ENCODE measurements at regions not wholly inside any gene's neighbourhood (a gene's known extent, or its start where the extent isn't known, plus 50 kb on each side); places are given as distances from the start of the nearest gene placed in this dataset.
"Not testable (repeated sequence)": the region's sequence is repeated elsewhere in the genome, so short reads cannot be mapped to it uniquely, and the experiment has no call there.

DNA sequence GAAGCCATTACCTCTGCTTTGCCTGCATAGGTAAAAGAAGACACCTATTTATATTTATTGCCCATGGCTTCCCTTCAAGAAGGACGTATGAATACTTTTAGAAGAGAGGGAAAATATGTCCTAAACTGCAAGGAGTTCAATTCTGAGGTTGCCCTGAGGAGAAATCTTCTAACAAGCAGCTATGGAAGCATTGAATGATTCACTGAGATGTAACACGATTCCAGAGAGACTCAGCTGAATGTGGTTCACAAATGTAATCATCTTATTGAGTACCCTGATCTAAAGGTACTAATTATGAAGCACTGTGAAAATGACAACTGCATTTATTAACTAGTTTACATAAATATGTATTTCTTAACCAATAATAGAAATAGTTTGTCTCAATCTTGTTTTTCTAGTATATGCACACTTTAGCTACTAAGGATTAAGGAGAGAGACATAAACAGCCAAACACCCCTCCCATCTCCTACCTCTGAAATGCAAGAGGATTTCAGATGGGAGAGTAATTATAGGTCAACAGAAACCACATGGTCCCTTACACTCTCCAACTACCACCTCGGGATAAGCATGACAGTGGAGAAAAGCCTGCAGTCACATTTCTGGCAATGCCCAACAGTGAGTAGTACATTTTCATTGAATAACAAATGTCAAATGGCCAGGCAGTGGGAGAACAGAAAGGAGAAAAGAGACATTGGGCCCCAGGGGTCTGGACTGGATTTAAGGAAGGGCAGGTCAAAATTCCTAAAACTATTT lies 506.2 kb upstream of the IL12A start:
- no peak for DNase-seq

DNA sequence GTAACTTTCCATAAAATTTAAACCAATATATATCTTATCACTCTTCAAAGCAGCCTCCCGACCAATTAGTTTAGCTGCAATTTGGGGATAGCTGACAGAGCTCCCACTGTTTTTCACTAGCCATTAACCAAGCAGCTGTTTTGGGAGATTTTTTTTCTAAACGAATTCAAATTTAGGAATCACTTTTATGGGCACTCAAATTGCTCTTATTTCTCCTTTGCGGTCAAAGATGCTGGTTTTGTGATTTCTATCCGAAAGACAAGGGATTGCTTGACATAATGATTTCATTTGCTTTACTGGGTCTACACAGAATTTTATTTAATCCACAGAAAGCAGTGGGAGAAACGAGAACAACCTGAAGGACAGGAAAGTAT lies 505.7 kb upstream of the IL12A start:
- no peak for DNase-seq

DNA sequence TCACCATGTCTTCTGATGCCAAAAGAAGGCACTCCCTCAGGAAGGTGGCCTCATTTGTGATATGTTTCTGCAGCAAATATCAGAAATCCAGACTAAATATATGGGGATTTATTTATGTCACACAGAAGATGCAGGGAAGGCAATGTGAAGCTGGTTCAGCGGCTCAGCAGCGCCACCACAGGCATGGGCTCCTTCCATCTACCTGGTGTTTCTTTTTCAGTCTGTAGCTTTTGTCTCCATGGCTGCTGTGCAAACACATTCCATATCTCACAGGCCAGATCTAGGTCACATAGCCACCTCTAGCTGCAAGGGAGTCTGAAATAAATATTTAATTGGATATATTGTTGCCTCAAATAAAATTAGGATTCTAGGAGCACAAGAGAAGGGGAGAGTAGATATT lies 502.1 kb upstream of the IL12A start:
- DNase-seq, result no peak

DNA sequence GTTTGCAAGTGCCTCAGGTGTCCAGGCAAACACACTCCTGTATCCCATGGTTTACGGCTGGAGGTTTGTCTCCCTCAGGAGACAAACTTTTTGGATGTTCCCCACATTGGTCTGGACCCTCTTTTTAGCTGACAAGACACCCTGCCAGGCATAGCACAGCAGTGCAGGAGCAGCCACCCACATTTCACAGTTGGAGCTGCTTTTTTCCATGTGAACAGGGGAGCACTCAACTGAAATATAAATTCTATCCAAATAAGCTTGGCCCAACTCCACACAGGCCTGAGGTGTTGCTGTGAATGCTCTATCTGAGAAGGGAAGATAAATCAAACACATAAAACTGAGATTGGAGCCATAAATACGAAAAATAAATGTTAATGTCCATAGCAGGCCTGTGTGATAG lies 501.3 kb upstream of the IL12A start:
- no peak for DNase-seq

DNA sequence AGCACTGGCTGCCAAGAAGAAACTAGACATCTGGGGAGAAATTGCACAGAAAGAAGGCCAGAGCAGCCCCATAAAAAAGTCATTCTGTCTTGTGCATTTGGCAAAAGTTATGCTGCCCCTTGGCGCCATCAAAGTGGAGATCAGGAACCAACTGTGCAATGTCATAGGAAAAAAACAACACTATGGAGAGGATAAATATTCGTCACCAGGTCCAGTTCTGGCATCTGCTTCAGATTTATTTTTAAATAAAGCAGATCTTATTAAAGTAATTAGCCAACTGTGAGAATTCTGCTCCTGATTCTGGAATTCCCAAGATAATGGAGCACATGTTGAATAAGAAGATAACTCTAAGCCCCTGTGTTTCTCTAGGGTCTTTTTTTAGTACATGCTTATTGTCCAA lies 500.0 kb upstream of the IL12A start:
- DNase-seq, result no peak

DNA sequence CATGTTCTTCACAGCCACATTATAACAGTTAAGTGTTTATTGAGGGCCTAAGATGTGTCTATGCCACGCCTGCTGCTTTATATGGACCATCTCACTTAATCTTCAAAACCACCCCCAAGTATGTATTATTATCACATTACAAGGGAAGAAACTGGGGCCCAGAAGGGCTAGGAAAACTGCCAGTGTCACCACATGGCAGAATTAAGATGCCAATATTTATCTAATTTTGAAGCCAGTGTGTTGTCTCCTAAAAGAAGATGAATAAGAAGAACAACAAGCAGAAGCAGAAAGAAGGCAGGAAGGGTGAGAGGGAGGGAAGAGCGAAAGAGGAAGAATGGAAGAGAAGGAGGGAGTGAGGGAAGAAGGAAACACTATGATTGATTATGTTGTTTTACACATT lies 491.3 kb upstream of the IL12A start:
- no peak for DNase-seq

DNA sequence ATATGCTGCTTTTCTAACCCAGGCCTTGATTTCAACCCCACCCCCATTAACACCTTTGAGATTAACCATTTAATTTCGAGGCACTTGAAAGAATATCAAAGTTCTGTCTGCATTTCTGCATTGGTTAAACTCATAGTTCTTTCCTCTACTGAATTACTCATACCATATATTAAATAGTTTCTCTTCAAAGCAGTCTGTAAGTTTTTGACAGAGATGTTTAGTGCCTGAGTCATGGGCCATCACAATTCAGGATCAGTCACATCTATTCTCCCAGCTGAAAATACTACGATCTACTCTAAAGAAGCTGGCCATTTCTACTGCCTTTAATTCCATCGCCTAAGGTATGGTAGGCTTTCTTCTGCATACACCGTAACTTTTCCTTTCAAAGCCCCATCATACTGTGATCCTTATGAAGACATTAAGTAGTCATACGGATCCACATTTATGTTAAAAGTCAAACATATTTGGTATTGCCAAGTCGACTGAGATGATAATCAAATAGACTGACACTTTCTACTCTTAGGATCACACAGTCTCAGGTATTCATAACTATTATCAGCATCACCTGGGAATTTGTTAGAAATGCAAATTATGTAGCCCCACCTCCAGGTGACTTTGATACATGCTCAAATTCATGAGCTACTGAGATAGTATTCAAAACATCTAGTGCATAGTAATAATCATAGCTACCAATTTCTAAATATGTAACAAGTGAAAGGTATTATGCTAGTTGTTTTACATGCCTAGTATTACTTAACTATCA lies 489.4 kb upstream of the IL12A start:
- DNase-seq, result no peak

DNA sequence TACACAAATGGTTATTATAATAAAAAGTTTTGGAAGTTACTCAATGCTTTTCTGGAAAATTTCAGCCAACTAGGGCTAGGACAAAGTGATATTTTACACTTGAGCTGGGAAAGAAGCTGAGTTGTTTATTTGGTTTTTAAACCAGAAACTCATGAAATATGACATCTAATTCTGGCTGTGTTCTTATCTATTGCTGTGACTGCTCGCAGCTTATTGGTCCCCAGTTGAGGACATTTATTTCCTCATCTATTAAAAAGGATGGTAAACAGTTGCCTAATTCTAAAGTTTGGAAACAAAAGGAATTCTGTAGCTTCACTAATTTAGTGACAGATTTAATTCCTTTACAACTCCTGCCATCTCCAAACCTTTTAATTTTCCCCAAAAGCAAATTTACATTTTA lies 487.6 kb upstream of the IL12A start:
- DNase-seq, result no peak

DNA sequence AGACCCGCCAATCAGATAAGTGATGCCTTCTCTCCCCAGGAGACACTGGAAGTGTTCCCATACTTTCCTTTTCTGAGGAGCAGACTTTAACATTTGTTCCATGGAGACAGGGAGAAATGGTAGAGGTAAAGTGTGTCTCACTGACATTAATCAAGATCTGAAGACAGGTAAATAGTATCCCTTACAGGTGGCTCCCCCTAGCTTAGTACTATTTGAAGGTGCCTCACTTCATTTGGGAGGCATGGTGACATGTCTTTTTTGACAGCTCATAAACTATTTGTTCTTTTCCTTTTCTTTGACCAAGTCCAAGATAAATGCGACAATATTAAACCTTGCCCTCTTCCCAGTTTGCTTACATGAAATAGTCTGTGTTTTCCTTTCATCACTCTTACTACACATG lies 485.6 kb upstream of the IL12A start:
- DNase-seq, result no peak

DNA sequence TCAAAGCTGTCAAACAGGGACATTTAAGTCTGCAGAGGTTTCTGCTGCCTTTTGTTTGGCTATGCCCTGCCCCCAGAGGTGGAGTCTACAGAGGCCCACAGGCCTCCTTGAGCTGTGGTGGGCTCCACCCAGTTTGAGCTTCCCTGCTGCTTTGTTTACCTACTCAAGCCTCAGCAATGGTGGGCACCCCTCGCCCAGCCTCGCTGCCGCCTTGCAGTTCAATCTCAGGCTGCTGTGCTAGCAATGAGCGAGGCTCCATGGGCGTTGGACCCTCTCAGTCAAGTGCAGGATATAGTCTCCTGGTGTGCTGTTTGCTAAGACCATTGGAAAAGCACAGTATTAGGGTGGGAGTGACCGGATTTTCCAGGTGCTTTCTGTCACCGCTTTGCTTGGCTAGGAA lies 477.6 kb upstream of the IL12A start:
- not testable (repeated sequence) for DNase-seq

DNA sequence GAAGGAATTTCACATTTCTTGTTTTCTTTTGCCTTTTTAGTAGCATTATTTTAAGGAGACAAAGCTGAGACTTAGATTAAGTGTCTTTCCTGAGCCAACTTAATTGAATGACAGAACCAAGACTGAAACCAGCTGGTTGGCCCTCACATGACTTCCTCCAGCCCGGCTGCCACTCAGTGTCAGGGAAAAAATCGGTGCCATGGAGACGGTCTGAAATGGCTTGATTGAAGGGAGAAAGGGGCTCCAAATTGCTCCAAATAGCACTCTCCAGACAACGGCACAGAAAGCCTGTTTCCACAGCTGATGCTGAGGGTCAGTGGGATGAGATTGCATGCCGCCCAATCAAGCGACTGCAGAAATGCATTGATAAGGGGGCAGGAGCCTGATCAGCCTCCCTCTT lies 475.2 kb upstream of the IL12A start:
- no peak for DNase-seq

DNA sequence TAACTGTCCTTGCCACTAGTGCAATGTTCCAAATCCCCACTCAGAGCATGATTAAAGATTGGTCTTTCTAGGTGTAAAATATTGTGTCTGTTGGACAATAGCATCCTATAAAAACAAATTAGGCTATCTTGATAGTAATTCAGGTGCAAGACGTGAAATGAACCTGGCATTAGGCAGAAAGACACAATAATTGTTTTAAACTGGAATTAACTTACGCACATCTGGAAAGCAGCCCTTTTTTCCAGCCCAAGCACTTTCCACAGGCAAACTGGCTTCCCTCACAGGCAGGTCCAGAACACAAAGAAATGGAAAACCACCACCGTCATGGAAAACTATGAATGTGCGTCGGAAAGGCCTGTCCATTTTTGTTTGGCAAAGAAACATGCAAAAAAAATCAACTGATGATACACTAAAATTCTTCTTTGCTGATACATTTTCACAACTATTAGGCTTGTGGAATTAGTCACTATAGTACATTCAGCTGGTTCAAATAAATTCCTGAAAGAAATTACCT lies 474.7 kb upstream of the IL12A start:
- no peak for DNase-seq

DNA sequence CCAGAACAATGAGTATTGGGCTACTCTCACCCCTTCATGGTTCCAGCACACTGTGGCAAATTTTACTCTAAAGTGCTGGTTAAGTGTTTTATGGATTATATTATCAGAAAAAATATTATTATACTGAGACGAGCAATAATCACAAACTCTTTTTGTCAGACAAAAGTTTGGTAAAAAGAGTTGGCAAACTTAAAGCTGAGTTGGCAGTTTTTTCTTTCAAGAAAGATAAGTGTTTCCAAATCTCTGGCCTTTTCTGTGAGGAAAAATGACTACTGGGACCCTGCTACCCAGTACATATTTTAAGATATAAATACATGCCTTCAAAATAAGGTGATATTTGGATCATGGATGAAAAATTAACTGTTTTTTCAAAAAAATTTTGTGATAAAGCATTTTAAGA lies 471.5 kb upstream of the IL12A start:
- no peak for DNase-seq

DNA sequence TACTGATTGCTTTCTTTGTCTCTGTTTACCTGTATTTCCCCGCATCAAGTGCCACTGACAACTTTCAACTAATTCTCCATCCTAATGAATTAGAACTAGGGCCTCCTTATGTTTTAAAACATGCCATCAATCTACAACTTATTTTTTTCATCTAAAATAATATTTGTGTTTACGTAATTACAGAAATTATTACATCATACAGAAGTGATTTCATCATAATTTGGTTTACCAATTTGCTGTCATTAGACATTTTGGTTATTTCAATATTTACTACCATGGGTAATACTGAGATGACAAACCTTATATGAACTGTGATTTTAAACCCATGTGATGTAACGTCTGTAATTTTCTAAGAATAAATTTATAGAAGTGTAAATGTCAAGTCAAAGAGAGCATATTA lies 468.0 kb upstream of the IL12A start:
- DNase-seq, result no peak

DNA sequence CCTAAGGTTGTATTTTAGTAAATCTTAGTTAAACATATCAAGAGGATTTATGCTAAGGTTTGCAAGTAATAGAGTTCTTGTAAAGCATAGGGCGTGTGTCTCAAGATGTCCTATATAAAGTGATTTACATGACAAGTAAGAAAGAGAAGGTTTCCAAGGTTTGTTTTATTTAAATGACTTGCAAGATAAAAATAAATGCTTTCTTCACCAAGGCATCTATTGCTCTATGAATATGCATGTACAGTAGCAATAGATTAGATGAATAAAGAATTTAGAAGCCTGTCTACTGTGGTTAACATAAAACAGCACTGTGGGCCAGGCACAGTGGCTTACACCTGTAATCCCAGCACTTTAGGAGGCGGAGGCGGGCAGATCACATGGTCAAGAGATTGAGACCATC lies 466.4 kb upstream of the IL12A start:
- DNase-seq, result no peak

DNA sequence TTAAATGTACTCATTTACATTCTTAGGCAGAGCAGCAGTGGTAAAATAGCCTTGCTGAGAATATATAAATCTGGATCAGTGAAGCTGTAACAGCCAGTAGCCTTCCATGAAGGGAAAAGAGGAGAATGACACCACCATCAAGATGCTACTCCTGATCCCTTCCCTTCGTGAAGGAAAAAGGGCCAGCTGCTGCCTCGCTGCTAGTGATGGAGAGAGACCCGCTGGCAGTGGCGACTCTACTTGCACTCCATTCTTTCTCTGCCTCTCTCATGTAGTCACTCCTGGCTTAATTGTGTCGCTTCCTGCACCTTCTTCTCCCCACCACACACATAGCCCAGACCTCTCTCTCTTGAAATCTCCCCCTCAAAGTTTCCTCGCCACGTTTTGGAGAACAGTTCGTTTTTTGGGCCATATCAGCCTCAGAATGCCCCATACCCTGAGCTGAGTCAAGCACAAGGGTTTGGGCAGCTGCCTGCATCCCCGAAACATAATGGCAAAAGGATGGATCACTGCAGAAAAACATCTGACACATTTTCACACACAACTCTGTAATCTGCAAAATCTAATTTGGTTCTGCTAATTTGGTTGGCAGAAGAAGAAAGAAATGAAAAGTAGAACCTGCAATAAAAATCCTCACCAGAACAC lies 460.3 kb upstream of the IL12A start:
- DNase-seq, result no peak

DNA sequence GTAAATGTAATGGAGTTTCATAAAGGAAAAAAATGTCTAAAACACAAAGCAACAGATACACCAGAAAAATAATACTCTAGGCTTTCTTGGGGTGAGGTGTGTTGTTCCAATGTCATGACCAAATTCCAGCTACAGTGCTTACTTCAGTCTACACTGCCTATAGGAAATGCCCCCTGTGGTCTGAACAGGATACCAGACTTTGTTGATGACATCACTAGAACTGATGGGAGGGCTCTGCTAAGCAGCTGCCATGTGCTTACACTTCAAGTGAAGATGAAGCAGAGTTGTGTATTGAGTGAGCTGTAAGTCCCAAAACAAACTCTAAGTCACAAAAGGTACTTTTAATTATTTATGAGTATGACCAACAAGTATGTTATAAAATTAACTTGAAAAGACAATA lies 456.1 kb upstream of the IL12A start:
- no peak for DNase-seq

DNA sequence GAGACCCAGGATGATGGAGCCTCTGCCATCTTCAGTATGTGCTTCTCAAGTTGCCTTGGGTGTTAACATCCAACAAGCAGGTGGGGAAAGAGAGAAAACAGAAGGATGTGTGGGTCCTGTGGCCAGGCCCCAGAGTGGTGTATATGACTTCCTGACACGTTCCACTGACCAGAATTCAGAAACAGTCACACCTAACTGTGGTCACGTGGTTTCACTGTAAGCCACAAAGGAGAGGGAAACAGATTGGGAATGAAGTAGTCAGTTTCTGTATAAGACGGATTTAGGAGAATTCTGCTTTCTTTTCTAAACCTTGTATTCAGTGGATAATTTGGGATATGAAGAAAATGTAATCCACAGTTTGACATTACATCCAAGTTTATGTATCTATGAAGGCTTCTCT lies 454.1 kb upstream of the IL12A start:
- no peak for DNase-seq

DNA sequence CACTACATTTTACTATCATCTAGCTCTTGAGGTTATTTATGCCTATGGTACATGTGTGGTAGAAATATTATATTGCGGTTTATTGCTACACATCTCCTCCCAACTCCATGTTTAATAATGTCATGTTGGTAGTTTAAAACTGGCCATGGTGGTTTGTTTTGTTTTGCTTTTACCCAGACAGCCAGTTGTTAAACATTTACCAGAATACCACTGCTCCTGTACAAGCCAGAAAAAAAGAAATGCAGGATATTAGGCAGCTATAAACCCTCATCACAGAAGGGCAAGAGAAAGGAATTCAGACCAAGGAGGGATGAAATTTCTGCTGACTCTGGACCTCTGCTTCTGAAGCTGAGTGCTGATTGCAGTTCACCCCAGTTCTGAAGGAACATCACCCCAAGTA lies 451.8 kb upstream of the IL12A start:
- no peak for DNase-seq

DNA sequence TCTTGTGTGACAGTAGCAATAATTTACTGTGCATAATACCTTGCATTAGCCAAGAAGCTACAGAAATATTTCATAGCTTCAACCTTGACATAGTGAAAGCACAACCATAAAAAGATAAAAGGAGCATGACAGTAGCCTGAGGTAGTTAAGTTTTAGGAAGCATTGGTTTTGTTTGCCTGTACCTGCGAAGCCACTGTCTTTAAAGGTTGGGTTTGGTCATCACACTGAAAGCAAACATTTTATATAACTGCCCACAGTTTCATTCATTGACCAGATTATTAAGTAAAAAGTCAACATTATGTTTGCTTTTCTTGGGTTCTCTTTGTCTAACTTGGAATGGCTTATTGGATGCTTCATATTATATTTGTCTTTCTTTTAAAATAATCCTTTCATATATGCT lies 450.1 kb upstream of the IL12A start:
- no peak for DNase-seq

DNA sequence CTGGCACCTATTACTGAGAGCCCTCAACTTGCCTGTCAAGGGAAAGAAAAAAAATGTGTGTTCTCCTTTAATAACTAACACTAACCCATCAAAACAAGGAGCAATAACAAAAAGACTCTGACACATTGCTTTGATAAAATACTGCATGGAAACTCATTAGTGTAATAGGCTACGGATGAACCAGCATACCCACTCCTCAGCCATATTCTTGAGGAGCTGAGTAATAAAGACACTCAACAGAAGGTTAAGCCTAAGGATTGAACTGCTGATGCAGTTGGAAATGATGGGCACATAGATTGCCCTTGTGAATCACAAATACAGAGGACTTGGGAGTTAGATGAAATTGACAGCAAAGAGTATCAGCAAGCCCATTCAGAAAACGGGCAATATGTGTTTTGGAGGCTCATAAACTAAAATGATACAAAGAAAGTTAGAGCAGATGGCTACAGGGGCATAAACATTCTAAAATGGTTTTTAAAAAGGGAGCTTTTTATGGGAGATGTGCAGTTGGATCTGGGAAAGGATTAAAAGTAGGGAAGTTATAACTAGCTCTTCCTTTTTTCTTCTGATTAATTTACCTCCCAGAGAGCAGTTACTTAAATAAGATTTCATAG lies 447.6 kb upstream of the IL12A start:
- DNase-seq, result no peak

DNA sequence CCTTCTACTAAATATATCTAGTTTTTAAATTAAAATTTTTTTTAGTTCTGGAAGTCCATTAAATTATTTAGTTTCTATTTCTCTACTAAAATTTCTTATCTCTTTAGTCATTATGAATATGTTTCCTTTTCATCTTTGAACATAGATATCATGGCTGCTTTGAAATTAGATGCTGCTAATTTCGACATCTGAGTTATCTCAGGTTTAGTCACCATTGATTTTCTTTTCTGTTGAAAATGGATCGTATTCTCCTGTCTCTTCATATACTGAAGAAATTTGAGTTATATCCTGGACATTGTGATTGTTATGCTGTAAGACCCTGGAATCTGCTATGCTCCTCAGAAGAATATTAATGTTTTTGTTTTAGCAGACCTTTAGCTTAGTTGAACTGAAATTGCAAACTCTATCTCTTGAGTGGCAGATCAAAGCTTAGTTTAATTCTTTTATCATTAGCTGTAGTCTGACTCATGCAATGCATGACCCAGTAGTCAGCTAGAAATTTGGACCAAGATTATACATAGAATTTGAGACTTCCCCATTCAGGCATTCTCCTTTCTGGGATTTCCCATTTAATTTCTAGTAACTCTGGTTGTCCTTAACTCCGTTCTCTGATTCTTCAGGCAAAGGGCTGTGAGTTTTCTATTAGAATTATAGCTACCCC lies 439.8 kb upstream of the IL12A start:
- no peak for DNase-seq

DNA sequence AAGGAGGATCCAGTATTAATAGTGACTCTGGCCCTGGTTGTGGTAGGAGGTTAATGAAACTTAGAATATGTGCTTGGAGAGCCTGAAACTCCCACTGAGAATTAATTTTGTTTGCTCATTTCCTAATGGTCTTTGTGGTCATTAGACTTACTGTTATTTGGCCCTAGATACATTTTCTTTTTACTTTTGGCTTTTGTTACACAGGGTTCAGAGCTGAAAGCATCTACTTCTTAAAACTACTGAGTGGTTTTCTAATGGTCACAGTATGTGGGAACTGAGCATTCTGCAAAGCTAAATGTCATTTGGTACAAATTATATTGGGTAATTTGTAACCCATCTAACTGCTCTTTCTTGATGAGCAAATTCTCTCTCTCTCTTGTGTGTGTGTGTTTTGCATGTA lies 433.4 kb upstream of the IL12A start:
- DNase-seq, result no peak

Measured in suppressor macrophage treated with lipopolysaccharide for 1 hour (primary cell).